ENCODE measurements at regions not wholly inside any gene's neighbourhood (a gene's known extent, or its start where the extent isn't known, plus 50 kb on each side); places are given as distances from the start of the nearest gene placed in this dataset.

GRCh38 chr2:121144111-121144510, 140.9 kb downstream of the TFCP2L1 start:
- Histone ChIP-seq H3K27ac (ENCODE audit: insufficient read depth, low read depth, low read length) (no peak overlapping the region), H3K79me2 (ENCODE audit: control insufficient read depth, insufficient read depth, low read length) (no peaks in the 10 kb centered on the region), H2AFZ (ENCODE audit: low read depth, low read length) (no peak overlapping the region), H3K4me1 (ENCODE audit: control insufficient read depth, extremely low read depth, insufficient read depth, low read length) (no peaks in the 10 kb centered on the region), H3K9me1 (replicated peaks; ENCODE audit: control insufficient read depth, extremely low read depth, insufficient read depth, low read length) (no peaks in the 10 kb centered on the region), H3K9me3 (replicated peaks; ENCODE audit: control insufficient read depth, insufficient read depth, low read length) (no peaks in the 10 kb centered on the region), H3K36me3 (ENCODE audit: control insufficient read depth in 2 of 2, extremely low read depth in 1 of 2, insufficient read depth in 2 of 2, low read length in 2 of 2) (no peaks in the 10 kb centered on the region), H4K20me1 (replicated peaks; ENCODE audit: control insufficient read depth, extremely low read depth, insufficient read depth, low read length) (no peaks in the 10 kb centered on the region), H3K27me3 (ENCODE audit: control insufficient read depth in 2 of 2, insufficient read depth in 2 of 2, low read length in 2 of 2) (no peaks in the 10 kb centered on the region), H3K9ac (replicated peaks; ENCODE audit: extremely low read depth, insufficient read depth, low read length) (no peak overlapping the region), H3K4me2 (ENCODE audit: insufficient read depth, low read length) (no peak overlapping the region), H3K4me3 (replicated peaks in 1 of 3; ENCODE audit: insufficient read depth in 1 of 3, low read depth in 1 of 3, low read length in 3 of 3) (no peak overlapping the region)
- no TSS peak for BruUV-seq (replicated peaks)
- no peak for DNase-seq (ENCODE audit: low read depth, low spot score)
- intact Hi-C loops (cut with micrococcal nuclease) (no loop called here), dilution Hi-C loops (cut with MboI; ENCODE audit: extremely low pct_ligation_motif_present, low sequenced_read_pairs) (no loop called here)
- no peak for FAIRE-seq
- CTCF ChIA-PET = no interaction called here
- TF ChIP-seq POLR2AphosphoS5 (IDR thresholded peaks at IDR 0.05; ENCODE audit: insufficient read depth, low read depth, low read length) (no peak), FOS (IDR thresholded peaks at IDR 0.05; ENCODE audit: borderline replicate concordance, insufficient read depth, low read length) (no peak), MAX (IDR thresholded peaks at IDR 0.05; ENCODE audit: insufficient read depth, insufficient read length) (no peak)
- POLR2A ChIA-PET = no interaction called here

GRCh38 chr2:121146630-121147029, 138.4 kb downstream of the TFCP2L1 start:
- ChIA-PET POLR2A (no interaction called here), CTCF (no interaction called here)
- DNase-seq (ENCODE audit: low read depth, low spot score) (no peak), FAIRE-seq (no peak)
- Histone ChIP-seq H2AFZ (ENCODE audit: low read depth, low read length) (no peak overlapping the region), H3K27me3 (ENCODE audit: control insufficient read depth in 2 of 2, insufficient read depth in 2 of 2, low read length in 2 of 2) (no peaks in the 10 kb centered on the region), H3K4me1 (ENCODE audit: control insufficient read depth, extremely low read depth, insufficient read depth, low read length) (no peaks in the 10 kb centered on the region), H3K4me3 (replicated peaks in 1 of 3; ENCODE audit: insufficient read depth in 1 of 3, low read depth in 1 of 3, low read length in 3 of 3) (no peak overlapping the region), H3K27ac (ENCODE audit: insufficient read depth, low read depth, low read length) (no peak overlapping the region), H3K9me3 (replicated peaks; ENCODE audit: control insufficient read depth, insufficient read depth, low read length) (no peaks in the 10 kb centered on the region), H3K9me1 (replicated peaks; ENCODE audit: control insufficient read depth, extremely low read depth, insufficient read depth, low read length) (no peaks in the 10 kb centered on the region), H4K20me1 (replicated peaks; ENCODE audit: control insufficient read depth, extremely low read depth, insufficient read depth, low read length) (no peaks in the 10 kb centered on the region), H3K79me2 (ENCODE audit: control insufficient read depth, insufficient read depth, low read length) (no peaks in the 10 kb centered on the region), H3K36me3 (ENCODE audit: control insufficient read depth in 2 of 2, extremely low read depth in 1 of 2, insufficient read depth in 2 of 2, low read length in 2 of 2) (no peaks in the 10 kb centered on the region), H3K4me2 (ENCODE audit: insufficient read depth, low read length) (no peak overlapping the region), H3K9ac (replicated peaks; ENCODE audit: extremely low read depth, insufficient read depth, low read length) (no peak overlapping the region)
- intact Hi-C loops (cut with micrococcal nuclease) (no loop called here), dilution Hi-C loops (cut with MboI; ENCODE audit: extremely low pct_ligation_motif_present, low sequenced_read_pairs) (no loop called here)
- no TSS peak for BruUV-seq (replicated peaks)
- TF ChIP-seq CTCF (IDR thresholded peaks at IDR 0.05; ENCODE audit: extremely low read depth in 1 of 2, insufficient read depth in 1 of 2, low read depth in 1 of 2, low read length in 2 of 2) (no peak), MAX (IDR thresholded peaks at IDR 0.05; ENCODE audit: insufficient read depth, insufficient read length) (no peak), EZH2 (IDR thresholded peaks at IDR 0.05; ENCODE audit: borderline replicate concordance, low read depth, low read length, severe bottlenecking) (no peak), POLR2A (IDR thresholded peaks at IDR 0.05; ENCODE audit: low read depth, low read length) (no peak), JUN (IDR thresholded peaks at IDR 0.05; ENCODE audit: borderline replicate concordance, insufficient read depth, insufficient read length, low read depth) (no peak), FOS (IDR thresholded peaks at IDR 0.05; ENCODE audit: borderline replicate concordance, insufficient read depth, low read length) (no peak), MYC (IDR thresholded peaks at IDR 0.05; ENCODE audit: low read depth, low read length) (no peak)
